Fibroblast of lung (primary cell): ENCODE measurements at regions not wholly inside any gene's neighbourhood (a gene's known extent, or its start where the extent isn't known, plus 50 kb on each side); places are given as distances from the start of the nearest gene placed in this dataset.

Experiments
- DNase-seq, 2 donors: peaks; one replicate each; pipeline versions ENCODE4 v3.0.0 to v3.0.0-alpha.2; 2010; ENCODE audit warnings: low read depth in 2 of 2
- H2AFZ ChIP-seq: 2 replicates; pipeline ENCODE4 v1.5.1; 2012; ENCODE audit warnings: low read length, control low read depth, inconsistent platforms
- H3K27ac ChIP-seq: 2 replicates; pipeline ENCODE4 v1.5.1; 2011; ENCODE audit warnings: low read length, control low read depth; ENCODE audit not compliant: insufficient read depth
- H3K27me3 ChIP-seq: 2 replicates; pipeline ENCODE4 v1.5.1; 2011; ENCODE audit warnings: mild to moderate bottlenecking, low read length; ENCODE audit not compliant: control insufficient read depth, insufficient read depth
- H3K36me3 ChIP-seq: 2 replicates; pipeline ENCODE4 v1.5.1; 2011; ENCODE audit warnings: low read length; ENCODE audit not compliant: control insufficient read depth, insufficient read depth
- H3K4me1 ChIP-seq: 2 replicates; pipeline ENCODE4 v1.5.1; 2011; ENCODE audit warnings: low read length; ENCODE audit not compliant: control insufficient read depth, insufficient read depth; ENCODE audit errors: extremely low read depth
- H3K4me2 ChIP-seq: 2 replicates; pipeline ENCODE4 v1.5.1; 2011; ENCODE audit warnings: low read length, control low read depth; ENCODE audit not compliant: insufficient read depth; ENCODE audit errors: extremely low read depth
- H3K4me3 ChIP-seq, 4 experiments: fragments of 200-600 bp in 1 of 4; sonication (generic) in 1 of 4; replicated peaks in 1 of 4; 2 replicates each; pipeline ENCODE4 v1.5.1; 2011 to 2016; ENCODE audit warnings: low read length in 4 of 4, low read depth in 3 of 4, mild to moderate bottlenecking in 3 of 4, control low read depth in 2 of 4, inconsistent platforms in 1 of 4, mixed read lengths in 1 of 4; ENCODE audit not compliant: insufficient read depth in 1 of 4; ENCODE audit errors: control extremely low read depth in 1 of 4
- H3K79me2 ChIP-seq: 2 replicates; pipeline ENCODE4 v1.5.1; 2012; ENCODE audit warnings: mild to moderate bottlenecking, low read length, inconsistent platforms; ENCODE audit not compliant: control insufficient read depth, insufficient read depth
- H3K9ac ChIP-seq: 2 replicates; pipeline ENCODE4 v1.5.1; 2011; ENCODE audit warnings: mild to moderate bottlenecking, low read length, control low read depth; ENCODE audit not compliant: insufficient read depth
- H3K9me3 ChIP-seq: 2 replicates; pipeline ENCODE4 v1.5.1; 2012; ENCODE audit warnings: low read depth, low read length; ENCODE audit not compliant: control insufficient read depth, insufficient read depth
- H4K20me1 ChIP-seq: 2 replicates; pipeline ENCODE4 v1.5.1; 2011; ENCODE audit warnings: low read length; ENCODE audit not compliant: control insufficient read depth, insufficient read depth; ENCODE audit errors: extremely low read depth
- CTCF ChIP-seq, 2 donors: IDR thresholded peaks in 1 of 2; conservative IDR thresholded peaks in 1 of 2; 1 replicate in 1 of 2; 2 replicates in 1 of 2; pipeline ENCODE4 v1.5.1; 2011 to 2012; ENCODE audit warnings: low read length in 2 of 2, control low read depth in 1 of 2, inconsistent platforms in 1 of 2, low read depth in 1 of 2, mild to moderate bottlenecking in 1 of 2
- EZH2 ChIP-seq: IDR thresholded peaks from 2 replicates; pipeline ENCODE4 v1.5.1; 2012; ENCODE audit warnings: low read length, control low read depth, mild to moderate bottlenecking; ENCODE audit errors: missing control alignments

- Histone ChIP-seq H3K9me3 (no peaks in the 10 kb centered on the region), H3K27me3 (no peaks in the 10 kb centered on the region), H3K4me2 (no peak overlapping the region), H3K79me2 (no peaks in the 10 kb centered on the region), H3K27ac (no peak overlapping the region), H3K9ac (no peak overlapping the region), H2AFZ (no peak overlapping the region), H3K4me1 (no peaks in the 10 kb centered on the region), H3K4me3 (no peak overlapping the region), H4K20me1 (no peaks in the 10 kb centered on the region), H3K36me3 (no peaks in the 10 kb centered on the region)
- no peak for DNase-seq
- no peak for TF ChIP-seq EZH2
- no peak for TF ChIP-seq CTCF (conservative IDR thresholded peaks at IDR 0.05 in 1 of 2, IDR thresholded peaks at IDR 0.05 in 1 of 2; ENCODE audit: low read depth in 1 of 2, low read length in 2 of 2)
These were observed 72.3 kb downstream of the SIPA1L2 start for GRCh38 chr1:232557502-232558191.

- no peak for TF ChIP-seq EZH2
- no peak for TF ChIP-seq CTCF (conservative IDR thresholded peaks at IDR 0.05 in 1 of 2, IDR thresholded peaks at IDR 0.05 in 1 of 2; ENCODE audit: low read depth in 1 of 2, low read length in 2 of 2)
- H3K4me3 ChIP-seq = no peak overlapping the region
- no peak overlapping the region for H3K4me2 ChIP-seq
- H3K4me1 ChIP-seq = no peaks in the 10 kb centered on the region
- DNase-seq = no peak
- H3K36me3 ChIP-seq = no peaks in the 10 kb centered on the region
- no peaks in the 10 kb centered on the region for H3K27me3 ChIP-seq
- no peaks in the 10 kb centered on the region for H4K20me1 ChIP-seq
- no peak overlapping the region for H2AFZ ChIP-seq
- no peak overlapping the region for H3K9ac ChIP-seq
- H3K79me2 ChIP-seq = no peaks in the 10 kb centered on the region
- no peak overlapping the region for H3K27ac ChIP-seq
- no peaks in the 10 kb centered on the region for H3K9me3 ChIP-seq
These were observed 72.8 kb downstream of the SIPA1L2 start for GRCh38 chr1:232557096-232557495.

- TF ChIP-seq CTCF (conservative IDR thresholded peaks at IDR 0.05 in 1 of 2, IDR thresholded peaks at IDR 0.05 in 1 of 2; ENCODE audit: low read depth in 1 of 2, low read length in 2 of 2) (no peak), EZH2 (no peak)
- H3K4me2 ChIP-seq = no peak overlapping the region
These were observed 73.6 kb downstream of the SIPA1L2 start for GRCh38 chr1:232556351-232556750.

More at GRCh38 chr1:232556351-232556750, 73.6 kb downstream of the SIPA1L2 start:
- no peaks in the 10 kb centered on the region for H3K4me1 ChIP-seq
- no peak overlapping the region for H3K9ac ChIP-seq
- H3K27ac ChIP-seq = no peak overlapping the region
- H4K20me1 ChIP-seq = no peaks in the 10 kb centered on the region
- H3K79me2 ChIP-seq = no peaks in the 10 kb centered on the region
- no peaks in the 10 kb centered on the region for H3K27me3 ChIP-seq
- no peak for DNase-seq
- no peak overlapping the region for H2AFZ ChIP-seq
- no peak overlapping the region for H3K4me3 ChIP-seq
- no peaks in the 10 kb centered on the region for H3K36me3 ChIP-seq
- no peaks in the 10 kb centered on the region for H3K9me3 ChIP-seq
